ENCODE measurements at regions not wholly inside any gene's neighbourhood (a gene's known extent, or its start where the extent isn't known, plus 50 kb on each side); places are given as distances from the start of the nearest gene placed in this dataset.
"Not testable (repeated sequence)": the region's sequence is repeated elsewhere in the genome, so short reads cannot be mapped to it uniquely, and the experiment has no call there.

DNA sequence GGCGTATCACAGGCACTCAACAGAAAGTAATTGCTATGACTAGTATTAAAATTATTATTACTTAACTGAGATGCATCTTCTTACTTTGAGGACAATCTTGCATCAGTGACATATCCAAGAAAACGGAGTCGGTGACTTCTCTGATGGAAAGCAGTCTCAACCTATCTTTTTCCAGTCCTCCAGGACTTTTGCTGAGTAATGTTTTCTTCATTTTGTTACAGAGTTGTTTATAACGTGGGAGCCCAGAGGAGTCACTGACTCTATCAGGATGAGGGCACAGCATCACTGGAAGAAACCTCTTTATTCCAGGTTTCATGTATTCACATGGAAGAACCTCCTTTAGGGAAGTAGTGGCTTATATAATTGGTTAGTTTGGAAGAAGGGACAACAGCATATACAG lies 51.5 kb upstream of the MELK start:
- DNase-seq (ENCODE audit: low read depth) = no peak

DNA sequence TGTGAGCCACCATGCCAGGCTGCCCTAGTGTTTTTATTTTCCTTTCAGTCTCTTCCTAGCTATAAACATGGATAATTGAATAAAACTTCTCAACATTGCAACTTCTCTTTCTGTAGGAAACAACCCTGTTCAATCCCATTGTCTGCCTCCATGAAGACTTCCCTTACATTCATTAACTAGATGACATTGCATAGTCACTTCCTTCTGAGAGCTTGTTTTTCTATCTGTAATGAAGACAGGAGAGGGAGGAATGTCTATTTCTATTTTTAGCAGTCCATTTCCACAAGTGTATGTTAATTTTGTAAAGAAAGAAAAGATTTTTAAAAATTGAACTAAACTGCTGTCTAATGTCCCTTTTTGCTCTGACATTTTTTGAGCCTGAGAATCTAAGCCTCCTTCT lies 55.6 kb upstream of the MELK start:
- DNase-seq (ENCODE audit: low read depth) = no peak

DNA sequence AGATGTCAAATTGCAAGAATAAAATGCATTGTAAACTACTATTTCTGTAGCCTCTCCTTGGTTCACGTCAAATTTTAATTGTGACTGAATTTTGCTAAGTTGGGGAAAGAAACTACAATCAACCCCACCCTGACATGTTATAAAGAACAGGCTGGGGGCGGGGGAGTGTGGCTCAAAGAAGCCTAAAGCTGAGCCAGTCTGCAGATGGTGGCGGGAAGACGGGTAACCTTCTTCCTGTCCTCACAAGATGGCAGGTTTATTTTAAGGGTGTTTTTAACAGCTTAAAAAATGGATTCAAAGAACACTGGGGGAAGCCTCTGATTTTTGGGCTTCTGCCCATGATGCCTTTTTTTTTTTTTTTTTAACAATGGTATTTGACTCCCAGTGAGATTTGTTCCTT lies 68.5 kb upstream of the MELK start:
- no peak for DNase-seq (ENCODE audit: low read depth)

DNA sequence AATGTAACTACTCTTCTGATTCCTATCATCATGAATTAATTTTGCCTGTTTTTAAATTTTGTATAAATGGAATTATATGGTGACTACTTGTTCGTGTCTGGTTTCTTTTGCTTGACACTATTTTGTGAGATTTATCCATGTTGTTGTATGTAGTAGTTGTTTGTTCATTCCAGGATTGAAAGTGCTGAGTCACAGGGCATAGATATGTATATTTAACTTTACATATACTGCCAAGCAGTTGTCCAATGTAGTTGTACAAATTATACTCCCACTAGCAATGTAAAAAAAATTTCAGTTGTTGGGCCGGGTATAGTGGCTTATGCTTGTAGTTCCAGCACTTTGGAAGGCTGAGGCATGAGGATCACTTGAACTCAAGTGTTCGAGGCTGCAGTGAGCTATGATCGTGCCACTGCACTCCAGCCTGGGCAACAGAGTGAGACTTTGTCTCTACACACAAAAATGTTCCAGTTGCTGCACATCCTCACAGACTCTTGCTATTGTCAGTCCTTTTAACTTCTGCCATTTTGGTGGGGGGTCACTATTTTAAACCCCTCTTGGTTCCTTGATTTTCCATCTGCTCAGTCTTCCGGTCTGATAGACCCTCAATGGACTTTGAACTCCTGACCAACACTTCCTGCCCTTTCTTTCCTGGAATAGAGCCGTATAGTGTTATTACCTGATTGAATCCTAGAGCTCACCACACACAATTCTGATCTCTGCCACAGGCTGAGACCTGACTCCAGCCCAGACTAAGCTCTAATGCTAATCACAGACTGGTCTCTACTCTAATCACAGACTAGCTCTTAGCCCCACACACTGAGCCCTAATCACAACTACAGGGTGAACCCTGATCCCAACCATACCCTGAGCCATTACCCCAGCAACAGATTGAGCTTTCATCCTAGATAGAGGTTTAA lies 69.3 kb upstream of the MELK start:
- no peak for DNase-seq (ENCODE audit: low read depth)

DNA sequence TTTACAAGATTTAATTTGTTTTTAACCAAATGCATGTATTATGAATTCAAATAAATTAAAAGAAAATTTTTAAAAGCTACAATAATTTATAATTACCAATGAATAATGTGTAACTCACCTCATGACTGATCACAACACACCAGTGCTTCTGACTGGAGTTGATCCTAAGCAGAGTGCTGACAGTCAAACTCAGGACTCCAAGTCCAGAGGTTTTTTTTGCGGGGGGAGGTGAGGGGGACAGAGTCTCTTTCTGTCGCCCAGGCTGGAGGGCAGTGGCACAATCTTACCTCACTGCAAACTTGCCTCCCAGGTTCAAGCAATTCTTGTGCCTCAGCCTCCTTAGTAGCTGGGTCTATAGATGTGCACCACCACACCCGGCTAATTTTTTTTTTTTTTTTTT lies 71.0 kb upstream of the MELK start:
- DNase-seq (ENCODE audit: low read depth) = no peak

DNA sequence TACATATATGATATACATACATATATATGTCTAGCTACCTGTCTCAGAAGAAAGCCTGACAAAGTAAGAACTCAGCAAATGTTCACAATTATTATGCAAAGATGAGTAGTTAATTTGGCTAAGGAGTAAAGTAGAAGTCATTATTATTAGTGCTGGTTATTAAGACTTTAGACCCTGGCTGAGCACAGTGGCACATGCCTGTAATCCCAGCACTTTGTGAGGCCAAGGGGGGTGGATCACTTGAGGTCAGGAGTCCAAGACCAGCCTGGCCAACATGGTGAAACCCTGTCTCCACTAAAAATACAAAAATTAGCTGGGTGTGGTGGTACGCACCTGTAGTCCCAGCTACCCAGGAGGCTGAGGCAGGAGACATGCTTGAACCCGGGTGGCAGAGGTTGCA lies 71.8 kb upstream of the MELK start:
- not testable (repeated sequence) for DNase-seq (ENCODE audit: low read depth)

DNA sequence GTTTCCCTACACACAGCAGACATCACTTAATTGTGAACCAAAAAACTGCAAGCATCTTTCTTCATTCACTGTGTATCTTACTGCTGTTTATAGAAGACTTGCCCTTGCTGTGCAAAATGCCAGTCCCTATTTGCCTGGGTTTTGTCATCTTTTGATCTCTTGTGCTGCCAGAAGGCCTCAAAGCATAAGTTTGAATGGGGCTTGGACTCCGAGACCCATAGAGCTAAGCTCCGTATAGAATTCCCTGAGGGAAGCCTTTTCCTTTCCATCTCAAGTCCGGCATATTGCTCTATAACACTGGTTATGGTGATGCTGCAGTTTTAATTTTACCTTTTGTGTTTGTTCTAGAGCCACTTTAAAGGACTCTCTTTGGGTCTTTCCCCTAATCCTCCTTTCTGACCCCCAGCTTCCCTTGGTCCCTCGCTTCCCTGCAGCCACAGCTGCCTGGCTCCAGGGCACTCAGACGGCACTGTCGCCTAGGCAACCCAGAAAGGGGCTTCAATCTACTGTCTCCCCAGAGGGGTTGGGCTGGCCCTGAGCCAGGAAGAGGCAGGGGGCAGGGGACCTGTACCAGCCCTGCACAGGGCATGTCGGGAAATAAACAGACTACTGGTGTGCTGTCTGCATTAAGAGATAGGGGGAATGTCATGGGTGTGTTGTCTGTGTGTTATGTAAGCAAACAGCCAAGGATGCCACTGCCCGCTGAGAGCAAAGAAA lies 73.4 kb upstream of the MELK start:
- DNase-seq (ENCODE audit: low read depth) = no peak

DNA sequence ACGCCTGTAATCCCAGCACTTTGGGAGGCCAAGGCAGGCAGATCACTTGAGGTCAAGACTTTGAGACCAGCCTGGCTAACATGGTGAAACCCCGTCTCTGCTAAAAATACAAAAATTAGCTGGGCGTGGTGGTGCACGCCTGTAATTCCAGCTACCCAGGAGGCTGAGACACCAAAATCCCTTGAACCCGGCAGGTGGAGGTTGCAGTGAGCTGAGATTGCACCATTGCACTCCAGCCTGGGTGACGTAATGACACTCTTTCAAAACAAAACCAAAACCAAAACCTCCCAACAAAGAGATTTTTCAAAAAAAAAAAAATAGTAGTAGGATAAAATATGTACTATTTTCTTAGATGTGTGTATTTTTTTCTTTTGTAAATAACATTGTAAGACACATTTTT lies 79.1 kb upstream of the MELK start:
- not testable (repeated sequence) for DNase-seq (ENCODE audit: low read depth)

DNA sequence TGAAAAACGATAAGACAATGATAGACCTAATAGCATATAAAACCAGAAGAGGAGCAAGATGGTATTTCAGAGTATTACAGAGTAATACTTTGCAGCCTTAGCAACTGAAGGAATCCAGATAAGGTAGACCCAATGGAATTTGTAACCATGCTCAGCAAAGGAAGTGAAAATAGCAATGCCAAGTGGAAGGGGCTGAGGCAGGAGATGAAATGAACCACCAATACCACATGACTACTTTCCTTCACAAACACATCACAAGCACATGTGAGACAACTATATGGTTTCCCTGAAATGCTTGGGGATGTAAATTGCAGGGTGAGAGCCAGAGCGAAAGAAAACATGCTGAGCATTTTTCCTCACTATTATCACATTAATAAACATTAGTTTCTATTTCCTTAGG lies 79.8 kb upstream of the MELK start:
- no peak for DNase-seq (ENCODE audit: low read depth)

DNA sequence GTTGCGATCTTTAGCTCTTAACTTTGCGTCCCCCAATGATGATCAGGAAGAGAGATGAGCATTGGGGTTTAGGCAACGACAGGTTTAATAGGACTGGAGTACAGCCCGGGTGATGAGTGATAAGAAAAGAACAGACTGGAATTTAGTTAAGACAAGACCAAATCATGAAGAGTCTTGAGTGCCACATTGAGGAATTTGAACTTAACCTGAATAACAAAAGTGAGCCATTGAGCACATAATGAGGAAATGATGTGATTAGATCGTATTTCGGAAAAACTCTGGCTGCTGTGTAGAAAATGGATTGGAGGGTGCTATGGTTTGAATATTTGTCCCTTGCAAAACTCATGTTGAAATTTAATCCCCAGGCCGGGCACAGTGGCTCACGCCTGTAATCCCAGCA lies 83.2 kb upstream of the MELK start:
- no peak for DNase-seq (ENCODE audit: low read depth)

DNA sequence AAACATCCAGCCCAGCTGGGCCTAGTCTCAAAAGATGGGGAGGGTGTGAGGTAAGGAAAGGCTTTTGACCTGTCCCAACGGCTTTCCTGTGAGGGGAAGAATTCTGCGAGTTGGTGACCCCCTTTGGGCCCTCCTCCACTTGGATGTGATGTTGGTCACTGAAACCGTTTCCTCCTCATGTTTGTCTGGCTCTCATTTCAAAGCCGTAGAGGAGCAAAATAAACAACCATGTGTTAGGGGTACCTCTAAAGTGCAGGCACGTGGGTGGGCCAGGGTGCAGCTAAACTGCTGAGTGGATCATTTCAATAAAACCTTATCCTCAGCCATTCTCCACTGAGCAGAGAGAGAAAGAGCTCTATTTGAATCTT lies 84.3 kb upstream of the MELK start:
- DNase-seq (ENCODE audit: low read depth) = no peak

DNA sequence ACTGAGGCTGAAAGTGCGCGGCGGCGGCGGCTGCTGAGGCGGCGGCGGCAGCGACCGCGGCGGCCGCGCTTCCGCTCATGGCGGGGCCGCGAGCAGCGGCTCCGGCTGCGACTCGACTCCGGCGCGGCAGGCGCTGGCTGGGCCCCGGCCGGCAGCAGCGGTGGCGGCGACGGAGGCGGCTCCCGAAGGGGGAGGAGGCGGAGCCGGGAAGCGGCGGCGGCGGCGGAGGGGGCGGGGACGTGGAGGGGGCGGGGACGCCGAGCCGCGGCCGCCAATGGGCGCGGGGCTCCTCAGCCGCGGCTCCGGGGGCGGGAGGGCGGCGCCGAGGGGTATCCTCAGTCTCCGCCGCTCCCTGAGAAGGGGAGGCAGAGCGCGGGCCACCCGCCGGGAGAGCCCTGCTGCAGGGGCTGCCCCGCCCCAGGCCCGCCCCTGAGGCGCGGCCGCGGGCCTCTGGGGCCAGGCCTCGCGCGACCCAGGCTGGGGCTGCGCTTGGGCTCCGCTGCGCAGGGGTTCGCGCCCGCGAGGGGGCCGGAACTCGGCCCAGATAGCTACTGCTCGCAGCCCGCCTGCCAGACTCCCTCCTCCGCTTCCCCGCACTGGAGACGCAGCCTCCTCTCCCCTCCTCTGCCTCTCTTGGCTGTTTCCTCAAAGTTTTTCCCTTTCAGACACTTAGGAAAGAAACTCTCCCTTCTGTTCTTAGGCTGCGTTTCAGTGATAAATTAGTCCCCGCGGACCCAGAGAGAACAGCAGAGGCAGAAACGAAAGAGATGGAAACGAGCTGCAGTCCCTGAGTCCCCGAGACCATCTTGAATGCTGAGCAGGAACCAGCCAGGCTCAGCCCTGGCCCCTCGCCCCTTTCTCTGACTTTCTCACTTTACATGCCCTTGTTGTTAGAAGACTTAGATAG lies 85.0 kb upstream of the MELK start:
- DNase-seq (ENCODE audit: low read depth) = peak; percentile 93

DNA sequence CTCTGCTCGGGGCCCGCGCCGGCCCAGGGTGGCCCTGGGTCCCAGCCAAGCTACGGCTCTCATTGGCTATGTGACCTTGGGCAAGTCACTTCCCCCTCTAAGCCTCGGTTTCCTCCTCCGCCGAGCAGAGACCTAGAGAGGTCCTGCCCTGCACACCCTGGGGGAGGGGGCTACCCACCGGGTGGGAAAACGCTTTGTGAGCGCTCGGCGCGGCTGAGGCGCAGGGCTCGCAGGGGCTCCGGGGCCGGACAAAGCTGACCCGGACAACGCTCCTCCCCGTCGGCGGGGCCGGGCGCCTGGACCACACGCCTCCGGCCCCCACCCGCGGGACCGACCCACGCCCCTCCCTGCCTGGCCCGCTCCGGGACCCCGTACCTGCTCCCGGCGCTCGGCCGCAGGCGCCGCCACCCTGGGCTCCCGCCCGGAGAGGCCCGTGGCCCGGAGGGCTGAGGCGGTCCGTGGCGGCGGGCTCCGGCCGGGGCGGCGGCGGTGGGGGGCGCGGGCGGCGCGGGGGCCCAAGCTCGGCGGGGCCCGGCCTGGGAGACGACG lies 85.7 kb upstream of the MELK start:
- peak; percentile 43 for DNase-seq (ENCODE audit: low read depth)

DNA sequence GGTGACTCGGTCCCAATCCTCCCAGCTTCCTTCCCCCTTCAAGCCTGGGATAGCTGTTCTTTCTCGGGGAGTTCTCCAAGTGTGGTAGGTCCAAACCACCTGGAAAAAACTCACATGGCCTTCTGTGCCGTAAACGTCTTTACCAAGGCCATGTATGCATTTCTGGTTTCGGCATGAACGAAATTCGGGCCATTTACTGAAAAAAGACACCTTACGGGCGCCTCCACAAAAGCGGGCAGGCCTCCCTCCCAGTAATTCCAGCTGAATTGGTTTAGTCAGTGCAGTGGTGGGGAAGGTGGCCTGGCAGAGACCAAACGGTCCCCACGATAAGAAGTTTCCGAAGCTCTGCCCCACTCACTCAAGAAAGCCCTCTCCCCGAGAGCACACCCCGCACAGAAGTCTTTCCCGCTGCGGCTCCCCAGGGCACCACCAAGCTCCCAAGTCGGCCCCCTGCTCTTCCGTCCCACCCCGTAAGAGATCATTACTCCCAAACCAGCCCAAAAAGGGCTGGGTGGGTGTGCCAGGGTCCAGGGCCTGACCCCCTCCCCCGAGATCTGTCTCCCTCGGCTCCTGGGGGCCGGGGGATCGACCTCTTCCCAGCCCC lies 86.3 kb upstream of the MELK start:
- DNase-seq (ENCODE audit: low read depth) = peak; percentile 49

DNA sequence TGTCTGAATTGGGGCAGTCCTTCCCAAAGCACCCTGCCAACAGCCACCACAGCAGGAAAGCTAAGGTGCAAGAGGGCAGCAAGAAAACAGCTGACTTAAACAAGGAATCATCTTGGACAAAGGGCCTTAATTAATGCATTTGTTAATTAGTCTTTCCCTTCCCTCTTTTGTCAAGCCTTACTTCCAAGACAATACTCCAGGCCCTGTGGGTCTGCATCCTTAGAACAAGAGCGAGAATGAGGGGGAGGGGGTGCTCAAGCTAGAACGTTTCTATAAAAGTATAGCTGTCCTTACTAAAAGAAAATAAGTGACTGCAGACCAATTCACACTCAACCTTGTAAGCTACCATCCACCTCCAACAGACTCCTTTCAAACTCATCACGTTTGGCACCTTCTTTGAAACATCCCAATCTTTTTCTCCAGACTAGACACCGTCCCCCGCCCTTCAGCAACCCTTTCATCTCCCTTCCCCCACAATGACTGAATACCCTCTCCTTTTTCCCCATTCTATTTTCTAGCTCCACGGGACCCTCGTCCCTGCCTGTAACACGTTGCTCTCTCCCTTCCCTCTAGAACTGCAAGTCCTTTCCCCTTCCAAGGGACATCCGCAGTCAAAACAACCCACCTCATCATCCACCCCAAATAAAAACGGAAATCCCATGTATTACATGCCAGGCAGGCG lies 85.7 kb upstream of the RNF38 start:
- no peak for DNase-seq (ENCODE audit: low read depth)

DNA sequence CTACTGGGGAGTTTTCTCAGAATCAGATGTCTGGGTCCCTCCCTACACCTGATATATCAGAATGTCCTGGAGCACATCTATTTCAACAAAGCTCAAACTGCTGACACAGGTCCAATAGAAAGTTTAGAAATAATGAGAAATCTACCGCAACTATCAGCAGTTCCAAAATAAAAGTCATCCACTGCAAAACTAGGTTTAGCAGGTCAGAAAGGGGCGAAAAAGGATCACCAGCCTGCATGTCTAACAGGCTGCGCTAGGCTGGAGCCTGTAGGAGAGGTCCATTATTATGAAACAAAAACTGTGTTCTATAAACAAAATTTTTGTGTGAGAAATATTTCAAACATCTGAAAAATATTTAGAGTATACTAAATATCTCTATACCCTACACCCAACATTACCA lies 84.1 kb upstream of the RNF38 start:
- DNase-seq (ENCODE audit: low read depth) = no peak

DNA sequence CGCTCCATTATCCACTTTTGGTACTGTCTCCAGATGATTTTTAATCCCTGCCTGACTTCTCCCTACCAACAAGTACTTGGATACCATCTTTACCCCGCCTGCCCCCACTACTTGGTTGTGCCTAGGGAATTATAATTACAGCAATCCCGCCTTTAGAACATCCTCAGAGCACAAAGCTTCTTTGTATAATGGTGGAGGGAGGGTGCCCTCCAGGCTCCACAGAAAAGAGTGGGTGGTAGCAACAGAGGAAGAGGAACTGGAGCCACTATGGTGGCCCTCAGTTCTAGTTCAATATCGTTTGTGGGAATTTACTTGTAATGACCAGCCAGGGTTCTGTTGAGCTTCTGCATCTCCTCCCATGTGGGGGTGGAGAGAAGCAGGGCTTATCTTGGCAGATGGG lies 79.0 kb upstream of the RNF38 start:
- DNase-seq (ENCODE audit: low read depth) = no peak

DNA sequence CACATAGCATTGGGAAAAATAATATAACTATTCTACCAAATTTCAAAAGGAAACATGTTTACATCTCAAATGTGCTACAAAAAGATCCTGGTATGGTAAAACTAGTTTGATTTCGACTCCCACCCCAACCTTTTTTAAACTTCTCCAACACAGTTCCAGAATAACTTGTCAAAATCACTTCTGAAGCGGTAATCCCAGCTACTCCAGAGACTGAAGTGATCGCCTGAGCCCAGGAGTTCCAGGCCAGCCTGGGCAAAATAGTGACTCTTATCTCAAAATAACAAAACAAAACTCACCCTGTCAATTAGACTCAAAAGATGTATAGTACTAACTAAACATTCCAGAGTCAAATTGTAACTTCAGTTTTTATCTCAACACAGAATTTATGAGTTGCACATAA lies 71.3 kb upstream of the RNF38 start:
- DNase-seq (ENCODE audit: low read depth) = no peak

DNA sequence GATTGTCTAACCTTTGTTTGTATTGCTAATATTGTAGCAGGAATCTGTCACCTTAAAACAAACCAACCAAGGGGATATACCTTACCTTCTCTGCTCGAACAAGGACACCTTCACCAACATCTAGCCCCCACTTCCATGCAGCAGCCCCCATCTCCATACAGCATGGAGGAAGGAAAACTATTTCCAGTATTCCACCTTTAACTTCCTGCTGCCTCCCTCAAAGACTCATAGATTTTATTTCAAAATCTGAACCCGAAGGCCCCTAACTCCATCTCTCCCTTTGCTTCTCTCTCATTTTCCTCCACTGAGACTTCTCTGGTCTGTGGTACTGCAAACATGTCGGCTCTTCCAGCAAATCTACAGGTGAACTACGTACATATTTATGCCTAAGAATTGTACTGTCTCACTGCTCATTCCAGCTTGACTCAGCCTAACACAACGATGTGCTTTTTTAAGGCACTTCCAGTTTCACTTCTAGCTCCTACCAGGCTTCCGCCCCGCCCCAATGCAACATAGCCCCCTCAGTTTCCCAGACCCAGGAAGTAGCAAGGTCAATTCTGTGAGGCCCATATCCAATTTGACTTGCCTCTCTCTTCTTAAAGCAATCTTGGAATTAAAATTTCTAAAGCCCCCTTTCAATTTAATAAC lies 70.7 kb upstream of the RNF38 start:
- DNase-seq (ENCODE audit: low read depth) = peak; percentile 76

DNA sequence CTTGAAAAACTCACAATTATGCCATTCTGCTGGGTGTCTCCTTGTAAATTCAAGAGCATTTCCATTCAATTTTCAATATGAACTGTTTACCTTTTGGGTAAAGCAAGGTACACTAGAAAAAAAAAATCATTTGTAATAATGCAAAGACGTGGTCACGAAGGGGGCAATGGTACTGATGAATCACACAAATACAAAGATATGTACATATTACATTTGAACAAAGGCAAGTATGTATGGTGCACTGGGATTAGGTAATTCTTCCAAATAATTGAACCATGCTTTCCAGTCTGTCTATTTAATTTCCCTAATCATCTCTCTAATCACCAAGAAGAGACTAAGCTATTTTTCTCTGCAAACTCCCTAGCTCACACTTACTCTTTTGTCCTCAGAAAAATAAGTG lies 63.4 kb upstream of the RNF38 start:
- DNase-seq (ENCODE audit: low read depth) = no peak

DNA sequence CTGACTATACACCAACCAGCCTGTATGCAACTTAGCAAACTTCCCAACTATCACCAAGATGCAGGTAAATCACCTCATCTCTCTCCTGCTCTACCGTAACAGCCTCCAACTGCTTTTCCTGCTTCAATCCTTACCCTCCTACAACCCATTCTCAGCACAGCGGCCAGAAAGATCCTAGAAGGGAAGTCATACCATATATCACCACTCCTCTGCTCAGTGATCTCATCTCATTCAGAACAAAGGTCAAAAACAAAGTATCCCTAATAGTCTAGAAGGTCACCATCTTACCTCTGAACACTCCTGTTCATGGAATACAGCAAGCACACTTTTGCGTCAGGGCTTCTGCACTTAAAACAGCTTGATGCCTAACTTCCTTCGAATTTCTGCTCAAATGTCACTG lies 62.2 kb upstream of the RNF38 start:
- DNase-seq (ENCODE audit: low read depth) = no peak

Measured in M059J (cell line).